ENCODE measurements at regions not wholly inside any gene's neighbourhood (a gene's known extent, or its start where the extent isn't known, plus 50 kb on each side); places are given as distances from the start of the nearest gene placed in this dataset.

GRCh38 chr9:75548871-75549270 is 341.6 kb upstream of the PCSK5 start:
- no peaks in the 10 kb centered on the region for H4K20me1 ChIP-seq (ENCODE audit: control insufficient read depth, insufficient read depth, insufficient read length)
- no peaks in the 10 kb centered on the region for H3K27me3 ChIP-seq (ENCODE audit: insufficient read depth, low read length)
- H3K4me3 Mint-ChIP-seq: no peak overlapping the region
- no peak overlapping the region for H4K8ac ChIP-seq (replicated peaks; ENCODE audit: insufficient read length, low read depth, low read length)
- DNase-seq: no peak
- H3K27ac ChIP-seq (ENCODE audit: insufficient read length, low read depth, low read length): no peak overlapping the region
- no peak overlapping the region for H2BK20ac ChIP-seq (ENCODE audit: low read depth, low read length, poor library complexity, severe bottlenecking)
- no peak overlapping the region for H3K56ac ChIP-seq (ENCODE audit: insufficient read length, low read depth, low read length)
- no peak overlapping the region for H2AFZ ChIP-seq (ENCODE audit: low read length)
- H4K91ac ChIP-seq (ENCODE audit: insufficient read length, low read depth, low read length): no peak overlapping the region
- H3K27me3 Mint-ChIP-seq (ENCODE audit: low read depth): no peaks in the 10 kb centered on the region
- H3K9ac ChIP-seq (ENCODE audit: extremely low read depth, insufficient read length, low read length): no peak overlapping the region
- H3K4me1 Mint-ChIP-seq: no peaks in the 10 kb centered on the region
- no peak overlapping the region for H2BK15ac ChIP-seq (ENCODE audit: low read depth, low read length)
- H2AK5ac ChIP-seq (ENCODE audit: insufficient read length, low read length): no peak overlapping the region
- no peak overlapping the region for H3K23ac ChIP-seq (ENCODE audit: insufficient read length, low read depth, low read length)
- H2BK12ac ChIP-seq (ENCODE audit: insufficient read length, low read depth, low read length): no peak overlapping the region
- no peak overlapping the region for H2BK120ac ChIP-seq (ENCODE audit: low read depth, low read length, poor library complexity, severe bottlenecking)
- no peaks in the 10 kb centered on the region for H3K23me2 ChIP-seq (ENCODE audit: insufficient read length, low read depth, low read length, poor library complexity, severe bottlenecking)
- no peak overlapping the region for H3T11ph ChIP-seq (ENCODE audit: low read length)
- no peaks in the 10 kb centered on the region for H3K79me2 ChIP-seq (ENCODE audit: insufficient read depth, low read length)
- H3K18ac ChIP-seq (ENCODE audit: insufficient read length, low read depth, low read length): no peak overlapping the region
- no peak overlapping the region for H3K14ac ChIP-seq (ENCODE audit: insufficient read depth, low read length)
- H3K4me1 ChIP-seq (ENCODE audit: insufficient read depth, low read length): no peaks in the 10 kb centered on the region
- no peak for TF ChIP-seq CTCF (conservative IDR thresholded peaks at IDR 0.05)
- no peak overlapping the region for H2BK5ac ChIP-seq (ENCODE audit: insufficient read length, low read length)
- H3K4me2 ChIP-seq (ENCODE audit: insufficient read depth, insufficient read length, low read length): no peak overlapping the region
- H3K36me3 Mint-ChIP-seq (ENCODE audit: insufficient read depth in 1 of 3, low read depth in 3 of 3): no peaks in the 10 kb centered on the region
- no peaks in the 10 kb centered on the region for H3K9me3 ChIP-seq (ENCODE audit: control insufficient read depth, low read depth, low read length)
- no peaks in the 10 kb centered on the region; a peak in 1 of 5 replicates for H3K9me3 Mint-ChIP-seq
- no peaks in the 10 kb centered on the region for H3K79me1 ChIP-seq (ENCODE audit: insufficient read depth, low read depth, low read length, poor library complexity, severe bottlenecking)
- no peak overlapping the region for H3K27ac Mint-ChIP-seq
- H4K5ac ChIP-seq (ENCODE audit: insufficient read length, low read depth, low read length): no peak overlapping the region
- no CpG with 5 or more reads among the region's 2 CpGs for WGBS (ENCODE audit: extremely low coverage, insufficient read length, low lambda C conversion rate)
- H3K4ac ChIP-seq (ENCODE audit: low read depth, low read length): no peak overlapping the region

Measured in H9 (cell line).